SK-N-SH (cell line): ENCODE measurements at regions not wholly inside any gene's neighbourhood (a gene's known extent, or its start where the extent isn't known, plus 50 kb on each side); places are given as distances from the start of the nearest gene placed in this dataset.

Experiments
- CTCF ChIP-seq: fragments of 200-600 bp; sonication (generic); IDR thresholded peaks from 2 replicates; pipeline ENCODE4 v1.6.1; 2017; ENCODE audit warnings: antibody characterized with exemption, mild to moderate bottlenecking, moderate library complexity
- GABPA ChIP-seq: IDR thresholded peaks from 2 replicates; pipeline ENCODE4 v1.4.0; 2012; ENCODE audit warnings: low read depth, mild to moderate bottlenecking
- JUND ChIP-seq: IDR thresholded peaks from 2 replicates; pipeline ENCODE4 v1.4.0; 2012
- POLR2AphosphoS5 ChIP-seq: IDR thresholded peaks from 2 replicates; pipeline ENCODE4 v1.6.1; 2012; ENCODE audit warnings: low read depth, low read length
- RAD21 ChIP-seq: IDR thresholded peaks from 2 replicates; pipeline ENCODE4 v1.6.1; 2012; ENCODE audit warnings: mild to moderate bottlenecking, low read length
- REST ChIP-seq: IDR thresholded peaks from 2 replicates; pipeline ENCODE4 v1.6.1; 2012; ENCODE audit warnings: mild to moderate bottlenecking, low read depth, low read length, moderate library complexity
- RFX5 ChIP-seq: IDR thresholded peaks from 2 replicates; pipeline ENCODE4 v1.6.1; 2012; ENCODE audit warnings: mild to moderate bottlenecking, improper control_type of control experiment, low read length
- TAF1 ChIP-seq: IDR thresholded peaks from 2 replicates; pipeline ENCODE4 v1.6.1; 2012; ENCODE audit warnings: low read depth, mild to moderate bottlenecking, low read length, moderate library complexity, borderline replicate concordance
- TCF12 ChIP-seq: IDR thresholded peaks from 2 replicates; pipeline ENCODE4 v1.4.0; 2012
- TEAD4 ChIP-seq: IDR thresholded peaks from 2 replicates; pipeline ENCODE4 v1.4.0; 2012; ENCODE audit warnings: mild to moderate bottlenecking, borderline replicate concordance; ENCODE audit not compliant: insufficient read depth
- USF2 ChIP-seq: fragments of 150-350 bp; IDR thresholded peaks from 2 replicates; pipeline ENCODE4 v1.6.1; 2017; ENCODE audit warnings: antibody characterized with exemption, low read length, low read depth, borderline replicate concordance
- YY1 ChIP-seq: IDR thresholded peaks from 2 replicates; pipeline ENCODE4 v1.4.0; 2012; ENCODE audit warnings: low read depth, mild to moderate bottlenecking
- TF ChIP-seq, protein P1 (sequence below): IDR thresholded peaks from 2 replicates; pipeline ENCODE4 v1.4.0; 2012; ENCODE audit warnings: low read depth

DNA sequence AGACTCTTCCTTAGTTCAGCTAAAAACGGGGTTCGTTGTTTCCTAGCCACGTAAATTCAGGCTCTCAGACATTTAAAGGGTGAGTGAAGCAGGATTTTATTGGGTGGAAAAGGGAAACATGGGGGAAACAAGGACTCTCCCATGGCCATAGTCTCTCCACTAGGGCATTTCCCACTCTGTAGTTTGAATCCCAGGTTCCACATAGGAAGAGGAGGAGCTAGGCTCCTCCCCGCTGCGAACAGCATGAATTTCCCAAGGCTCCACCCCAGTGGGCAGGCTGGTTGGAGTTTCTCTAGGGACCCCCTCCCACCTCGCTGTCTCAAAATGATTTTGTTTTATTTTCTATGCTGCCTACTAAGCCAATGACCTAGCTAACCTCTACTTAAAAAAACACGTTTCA, 2170.8 kb upstream of the PCDH20 start:
- TF ChIP-seq, protein P1, sequence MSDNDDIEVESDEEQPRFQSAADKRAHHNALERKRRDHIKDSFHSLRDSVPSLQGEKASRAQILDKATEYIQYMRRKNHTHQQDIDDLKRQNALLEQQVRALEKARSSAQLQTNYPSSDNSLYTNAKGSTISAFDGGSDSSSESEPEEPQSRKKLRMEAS: no peak
- TF ChIP-seq POLR2AphosphoS5: no peak
- no peak for TF ChIP-seq CTCF
- no peak for TF ChIP-seq REST
- TF ChIP-seq JUND: no peak
- no peak for TF ChIP-seq YY1
- no peak for TF ChIP-seq RAD21
- no peak for TF ChIP-seq TAF1
- no peak for TF ChIP-seq TEAD4
- no peak for TF ChIP-seq USF2
- no peak for TF ChIP-seq GABPA
- no peak for TF ChIP-seq TCF12
- TF ChIP-seq RFX5: no peak
